ENCODE measurements at regions not wholly inside any gene's neighbourhood (a gene's known extent, or its start where the extent isn't known, plus 50 kb on each side); places are given as distances from the start of the nearest gene placed in this dataset.

DNA sequence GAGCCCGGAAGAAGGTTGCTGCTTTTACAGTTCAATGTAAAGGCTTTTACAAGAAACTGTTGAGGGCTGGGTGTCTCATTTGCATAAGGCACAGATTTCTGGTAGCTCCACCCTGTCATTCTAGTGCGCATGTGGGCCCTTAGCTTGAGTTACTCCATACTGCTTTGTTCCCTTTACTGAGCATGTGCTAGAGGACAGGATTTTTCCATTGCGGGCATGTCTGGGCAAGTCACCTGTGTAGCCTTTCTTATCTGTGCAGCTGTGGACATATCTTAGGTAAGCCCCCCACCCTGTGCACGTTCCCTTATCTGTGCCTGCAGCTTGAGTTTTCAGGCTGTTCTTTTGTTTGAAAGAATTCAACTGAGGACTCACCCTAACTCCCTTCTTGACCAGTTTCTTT, 56.2 kb upstream of the ARHGAP5 start (continued):
- TF ChIP-seq, protein P1, sequence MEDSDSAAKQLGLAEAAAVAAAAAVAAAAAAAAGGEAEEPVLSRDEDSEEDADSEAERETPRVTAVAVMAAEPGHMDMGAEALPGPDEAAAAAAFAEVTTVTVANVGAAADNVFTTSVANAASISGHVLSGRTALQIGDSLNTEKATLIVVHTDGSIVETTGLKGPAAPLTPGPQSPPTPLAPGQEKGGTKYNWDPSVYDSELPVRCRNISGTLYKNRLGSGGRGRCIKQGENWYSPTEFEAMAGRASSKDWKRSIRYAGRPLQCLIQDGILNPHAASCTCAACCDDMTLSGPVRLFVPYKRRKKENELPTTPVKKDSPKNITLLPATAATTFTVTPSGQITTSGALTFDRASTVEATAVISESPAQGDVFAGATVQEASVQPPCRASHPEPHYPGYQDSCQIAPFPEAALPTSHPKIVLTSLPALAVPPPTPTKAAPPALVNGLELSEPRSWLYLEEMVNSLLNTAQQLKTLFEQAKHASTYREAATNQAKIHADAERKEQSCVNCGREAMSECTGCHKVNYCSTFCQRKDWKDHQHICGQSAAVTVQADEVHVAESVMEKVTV (CRISPR knock-in tag; IDR thresholded peaks at IDR 0.05), result no peak
- no peak for TF ChIP-seq HCFC1 (IDR thresholded peaks at IDR 0.05; ENCODE audit: low read depth, low read length)
- no peak for TF ChIP-seq HNRNPH1 (optimal IDR thresholded peaks at IDR 0.05; ENCODE audit: low read depth, low read length)
- TF ChIP-seq, protein P2, sequence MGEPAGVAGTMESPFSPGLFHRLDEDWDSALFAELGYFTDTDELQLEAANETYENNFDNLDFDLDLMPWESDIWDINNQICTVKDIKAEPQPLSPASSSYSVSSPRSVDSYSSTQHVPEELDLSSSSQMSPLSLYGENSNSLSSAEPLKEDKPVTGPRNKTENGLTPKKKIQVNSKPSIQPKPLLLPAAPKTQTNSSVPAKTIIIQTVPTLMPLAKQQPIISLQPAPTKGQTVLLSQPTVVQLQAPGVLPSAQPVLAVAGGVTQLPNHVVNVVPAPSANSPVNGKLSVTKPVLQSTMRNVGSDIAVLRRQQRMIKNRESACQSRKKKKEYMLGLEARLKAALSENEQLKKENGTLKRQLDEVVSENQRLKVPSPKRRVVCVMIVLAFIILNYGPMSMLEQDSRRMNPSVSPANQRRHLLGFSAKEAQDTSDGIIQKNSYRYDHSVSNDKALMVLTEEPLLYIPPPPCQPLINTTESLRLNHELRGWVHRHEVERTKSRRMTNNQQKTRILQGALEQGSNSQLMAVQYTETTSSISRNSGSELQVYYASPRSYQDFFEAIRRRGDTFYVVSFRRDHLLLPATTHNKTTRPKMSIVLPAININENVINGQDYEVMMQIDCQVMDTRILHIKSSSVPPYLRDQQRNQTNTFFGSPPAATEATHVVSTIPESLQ (CRISPR knock-in tag; IDR thresholded peaks at IDR 0.05), result no peak
- no peak for TF ChIP-seq MIER1 (IDR thresholded peaks at IDR 0.05; ENCODE audit: low read depth)
- TF ChIP-seq MEIS2 (IDR thresholded peaks at IDR 0.05; ENCODE audit: partially characterized antibody), result no peak
- TF ChIP-seq JUND (IDR thresholded peaks at IDR 0.05; ENCODE audit: borderline replicate concordance, low read depth, low read length), result no peak
- TF ChIP-seq JUND (tag; IDR thresholded peaks at IDR 0.05; ENCODE audit: borderline replicate concordance, low read depth, low read length), result no peak
- TF ChIP-seq EHMT2 (IDR thresholded peaks at IDR 0.05), result no peak
- no peak for TF ChIP-seq TGIF2 (CRISPR knock-in tag; IDR thresholded peaks at IDR 0.05)
- no peak for TF ChIP-seq PHF21A (IDR thresholded peaks at IDR 0.05; ENCODE audit: borderline replicate concordance, low read depth)
- no peak for TF ChIP-seq KLF1 (tag; IDR thresholded peaks at IDR 0.05)
- TF ChIP-seq, protein P3, sequence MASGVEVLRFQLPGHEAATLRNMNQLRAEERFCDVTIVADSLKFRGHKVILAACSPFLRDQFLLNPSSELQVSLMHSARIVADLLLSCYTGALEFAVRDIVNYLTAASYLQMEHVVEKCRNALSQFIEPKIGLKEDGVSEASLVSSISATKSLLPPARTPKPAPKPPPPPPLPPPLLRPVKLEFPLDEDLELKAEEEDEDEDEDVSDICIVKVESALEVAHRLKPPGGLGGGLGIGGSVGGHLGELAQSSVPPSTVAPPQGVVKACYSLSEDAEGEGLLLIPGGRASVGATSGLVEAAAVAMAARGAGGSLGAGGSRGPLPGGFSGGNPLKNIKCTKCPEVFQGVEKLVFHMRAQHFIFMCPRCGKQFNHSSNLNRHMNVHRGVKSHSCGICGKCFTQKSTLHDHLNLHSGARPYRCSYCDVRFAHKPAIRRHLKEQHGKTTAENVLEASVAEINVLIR (CRISPR knock-in tag; IDR thresholded peaks at IDR 0.05), result no peak
- TF ChIP-seq TCF7 (IDR thresholded peaks at IDR 0.05; ENCODE audit: borderline replicate concordance), result no peak
- TF ChIP-seq, protein P4, sequence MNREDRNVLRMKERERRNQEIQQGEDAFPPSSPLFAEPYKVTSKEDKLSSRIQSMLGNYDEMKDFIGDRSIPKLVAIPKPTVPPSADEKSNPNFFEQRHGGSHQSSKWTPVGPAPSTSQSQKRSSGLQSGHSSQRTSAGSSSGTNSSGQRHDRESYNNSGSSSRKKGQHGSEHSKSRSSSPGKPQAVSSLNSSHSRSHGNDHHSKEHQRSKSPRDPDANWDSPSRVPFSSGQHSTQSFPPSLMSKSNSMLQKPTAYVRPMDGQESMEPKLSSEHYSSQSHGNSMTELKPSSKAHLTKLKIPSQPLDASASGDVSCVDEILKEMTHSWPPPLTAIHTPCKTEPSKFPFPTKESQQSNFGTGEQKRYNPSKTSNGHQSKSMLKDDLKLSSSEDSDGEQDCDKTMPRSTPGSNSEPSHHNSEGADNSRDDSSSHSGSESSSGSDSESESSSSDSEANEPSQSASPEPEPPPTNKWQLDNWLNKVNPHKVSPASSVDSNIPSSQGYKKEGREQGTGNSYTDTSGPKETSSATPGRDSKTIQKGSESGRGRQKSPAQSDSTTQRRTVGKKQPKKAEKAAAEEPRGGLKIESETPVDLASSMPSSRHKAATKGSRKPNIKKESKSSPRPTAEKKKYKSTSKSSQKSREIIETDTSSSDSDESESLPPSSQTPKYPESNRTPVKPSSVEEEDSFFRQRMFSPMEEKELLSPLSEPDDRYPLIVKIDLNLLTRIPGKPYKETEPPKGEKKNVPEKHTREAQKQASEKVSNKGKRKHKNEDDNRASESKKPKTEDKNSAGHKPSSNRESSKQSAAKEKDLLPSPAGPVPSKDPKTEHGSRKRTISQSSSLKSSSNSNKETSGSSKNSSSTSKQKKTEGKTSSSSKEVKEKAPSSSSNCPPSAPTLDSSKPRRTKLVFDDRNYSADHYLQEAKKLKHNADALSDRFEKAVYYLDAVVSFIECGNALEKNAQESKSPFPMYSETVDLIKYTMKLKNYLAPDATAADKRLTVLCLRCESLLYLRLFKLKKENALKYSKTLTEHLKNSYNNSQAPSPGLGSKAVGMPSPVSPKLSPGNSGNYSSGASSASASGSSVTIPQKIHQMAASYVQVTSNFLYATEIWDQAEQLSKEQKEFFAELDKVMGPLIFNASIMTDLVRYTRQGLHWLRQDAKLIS (CRISPR knock-in tag; IDR thresholded peaks at IDR 0.05), result no peak
- TF ChIP-seq HDAC3 (IDR thresholded peaks at IDR 0.05; ENCODE audit: borderline replicate concordance, partially characterized antibody), result no peak
- TF ChIP-seq PHB (CRISPR knock-in tag; IDR thresholded peaks at IDR 0.05), result no peak
- TF ChIP-seq, protein P5, sequence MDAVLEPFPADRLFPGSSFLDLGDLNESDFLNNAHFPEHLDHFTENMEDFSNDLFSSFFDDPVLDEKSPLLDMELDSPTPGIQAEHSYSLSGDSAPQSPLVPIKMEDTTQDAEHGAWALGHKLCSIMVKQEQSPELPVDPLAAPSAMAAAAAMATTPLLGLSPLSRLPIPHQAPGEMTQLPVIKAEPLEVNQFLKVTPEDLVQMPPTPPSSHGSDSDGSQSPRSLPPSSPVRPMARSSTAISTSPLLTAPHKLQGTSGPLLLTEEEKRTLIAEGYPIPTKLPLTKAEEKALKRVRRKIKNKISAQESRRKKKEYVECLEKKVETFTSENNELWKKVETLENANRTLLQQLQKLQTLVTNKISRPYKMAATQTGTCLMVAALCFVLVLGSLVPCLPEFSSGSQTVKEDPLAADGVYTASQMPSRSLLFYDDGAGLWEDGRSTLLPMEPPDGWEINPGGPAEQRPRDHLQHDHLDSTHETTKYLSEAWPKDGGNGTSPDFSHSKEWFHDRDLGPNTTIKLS (IDR thresholded peaks at IDR 0.05; ENCODE audit: borderline replicate concordance, low read depth), result no peak
